ENCODE measurements at regions not wholly inside any gene's neighbourhood (a gene's known extent, or its start where the extent isn't known, plus 50 kb on each side); places are given as distances from the start of the nearest gene placed in this dataset.
"Not testable (repeated sequence)": the region's sequence is repeated elsewhere in the genome, so short reads cannot be mapped to it uniquely, and the experiment has no call there.

GRCh38 chr1:157369808-157370521 lies 182.3 kb downstream of the FCRL5 start:
- Histone ChIP-seq H3F3A (ENCODE audit: insufficient read depth, low read depth) (no peaks in the 10 kb centered on the region), H4K20me1 (ENCODE audit: insufficient read depth) (no peaks in the 10 kb centered on the region), H3K36me3 (ENCODE audit: low read depth) (no peaks in the 10 kb centered on the region), H3K9me2 (ENCODE audit: insufficient read depth) (no peaks in the 10 kb centered on the region), H3K9me3 (ENCODE audit: insufficient read depth, low read depth) (no peaks in the 10 kb centered on the region), H2AFZ (no peak overlapping the region), H3K4me3 (no peak overlapping the region), H3K4me2 (no peak overlapping the region), H3K27me3 (ENCODE audit: insufficient read depth, low read depth) (peaks cover 9% of the 10 kb centered on the region), H3K27ac (no peak overlapping the region), H3K4me1 (replicated peaks; ENCODE audit: insufficient read depth) (no peaks in the 10 kb centered on the region), H3K79me2 (ENCODE audit: low read depth) (no peaks in the 10 kb centered on the region)
- TF ChIP-seq CTCF (conservative IDR thresholded peaks at IDR 0.05) (peak; percentile 93), EZH2 (IDR thresholded peaks at IDR 0.05; ENCODE audit: low read depth) (no peak)
- DNase-seq = peak; percentile 20 to 46
- ChIA-PET POLR2A (ENCODE audit: unreplicated experiment) (interaction anchor here (0.5 to 0.6 kb wide), 2 partner anchors 16 to 20 kb away, joined by 5 to 7 read pairs; no protein-coding TSS in a partner anchor), CTCF (no interaction called here)
- BruUV-seq (replicated peaks) = no TSS peak
- intact Hi-C loops (cut with micrococcal nuclease; ENCODE audit: unreplicated experiment) = loop anchor here (1.0 to 10.0 kb wide), 3 partner anchors 120 to 755 kb away; a partner anchor contains a TSS

GRCh38 chr1:157368941-157369340 lies 183.4 kb downstream of the FCRL5 start:
- H3F3A ChIP-seq (ENCODE audit: insufficient read depth, low read depth); BruUV-seq (replicated peaks); H4K20me1 ChIP-seq (ENCODE audit: insufficient read depth); POLR2A ChIA-PET (ENCODE audit: unreplicated experiment); CTCF ChIA-PET; H3K9me2 ChIP-seq (ENCODE audit: insufficient read depth); H3K36me3 ChIP-seq (ENCODE audit: low read depth); H3K27me3 ChIP-seq (ENCODE audit: insufficient read depth, low read depth); H2AFZ ChIP-seq; H3K4me2 ChIP-seq; H3K4me3 ChIP-seq; H3K9me3 ChIP-seq (ENCODE audit: insufficient read depth, low read depth); H3K4me1 ChIP-seq (replicated peaks; ENCODE audit: insufficient read depth); H3K79me2 ChIP-seq (ENCODE audit: low read depth); DNase-seq; H3K27ac ChIP-seq: not testable (repeated sequence)
- intact Hi-C loops (cut with micrococcal nuclease; ENCODE audit: unreplicated experiment) = loop anchor here (10.0 kb wide), 1 partner anchor 174 kb away; no protein-coding TSS in a partner anchor

GRCh38 chr1:157368363-157368762 lies 184.0 kb downstream of the FCRL5 start:
- no peak for DNase-seq
- BruUV-seq (replicated peaks) = no TSS peak
- H3K4me1 ChIP-seq (replicated peaks; ENCODE audit: insufficient read depth) = no peaks in the 10 kb centered on the region
- H3K4me2 ChIP-seq = no peak overlapping the region
- H4K20me1 ChIP-seq (ENCODE audit: insufficient read depth) = no peaks in the 10 kb centered on the region
- H3K9me3 ChIP-seq (ENCODE audit: insufficient read depth, low read depth) = no peaks in the 10 kb centered on the region
- intact Hi-C loops (cut with micrococcal nuclease; ENCODE audit: unreplicated experiment) = loop anchor here (10.0 kb wide), 1 partner anchor 174 kb away; no protein-coding TSS in a partner anchor
- ChIA-PET CTCF (no interaction called here), POLR2A (ENCODE audit: unreplicated experiment) (no interaction called here)
- H3K27ac ChIP-seq = no peak overlapping the region
- peaks cover 8% of the 10 kb centered on the region for H3K27me3 ChIP-seq (ENCODE audit: insufficient read depth, low read depth)
- no peaks in the 10 kb centered on the region for H3K36me3 ChIP-seq (ENCODE audit: low read depth)
- no peak overlapping the region for H2AFZ ChIP-seq
- TF ChIP-seq EZH2 (IDR thresholded peaks at IDR 0.05; ENCODE audit: low read depth) (no peak), CTCF (conservative IDR thresholded peaks at IDR 0.05) (no peak)
- no peaks in the 10 kb centered on the region for H3K9me2 ChIP-seq (ENCODE audit: insufficient read depth)
- no peaks in the 10 kb centered on the region for H3F3A ChIP-seq (ENCODE audit: insufficient read depth, low read depth)
- no peak overlapping the region for H3K4me3 ChIP-seq
- no peaks in the 10 kb centered on the region for H3K79me2 ChIP-seq (ENCODE audit: low read depth)

Data from PC-9 (cell line).